Endothelial cell of umbilical vein (primary cell): ENCODE measurements at regions not wholly inside any gene's neighbourhood (a gene's known extent, or its start where the extent isn't known, plus 50 kb on each side); places are given as distances from the start of the nearest gene placed in this dataset.

Source experiments
- BruUV-seq: library from RNA; stranded (reverse); fragments of 400-500 nt; replicated peaks from 2 replicates; lab custom pipeline; 2021; lab: Mats Ljungman, UMichigan
- CTCF ChIA-PET: fragments of 300-600, 350-600 bp; sonication (Branson Sonifier 250); formaldehyde crosslinking; loops from one replicate; lab custom pipeline; 2021; ENCODE audit warnings: antibody characterized with exemption, inconsistent platforms; lab: Charles Lee
- POLR2A ChIA-PET: fragments of 300-600, 350-600 bp; sonication (Branson Sonifier 250); formaldehyde crosslinking; loops from one replicate; lab custom pipeline; 2021; ENCODE audit warnings: antibody characterized with exemption, inconsistent platforms; lab: Charles Lee
- DNase-seq: peaks from one replicate; pipeline ENCODE4 v3.0.0-alpha.2; 2011; ENCODE audit warnings: low read depth, low spot score
- FAIRE-seq: peaks from 2 replicates; lab custom pipeline; 2011; peaks lifted over from hg19 to GRCh38; lab: Jason Lieb, UNC
- H2AFZ ChIP-seq: 2 replicates; pipeline ENCODE4 v1.6.0; 2012; ENCODE audit warnings: low read depth, low read length, control low read depth, inconsistent platforms
- H3K27ac ChIP-seq: 2 replicates; pipeline ENCODE4 v1.5.1; 2011; ENCODE audit warnings: low read depth, mild to moderate bottlenecking, control low read depth, low read length, moderate library complexity; ENCODE audit not compliant: insufficient read depth
- H3K27me3 ChIP-seq, 2 experiments: 2 replicates each; pipeline versions ENCODE4 v1.6.0 to v1.6.1; 2011; ENCODE audit warnings: low read length in 2 of 2, mixed read lengths in 1 of 2; ENCODE audit not compliant: control insufficient read depth in 2 of 2, insufficient read depth in 2 of 2
- H3K36me3 ChIP-seq, 2 experiments: 2 replicates in 1 of 2; 3 replicates in 1 of 2; pipeline ENCODE4 v1.5.1; 2011; ENCODE audit warnings: low read length in 2 of 2, mild to moderate bottlenecking in 1 of 2, moderate library complexity in 1 of 2; ENCODE audit not compliant: control insufficient read depth in 2 of 2, insufficient read depth in 2 of 2; ENCODE audit errors: extremely low read depth in 1 of 2
- H3K4me1 ChIP-seq: 3 replicates; pipeline ENCODE4 v1.5.1; 2011; ENCODE audit warnings: mild to moderate bottlenecking, low read length; ENCODE audit not compliant: control insufficient read depth, insufficient read depth; ENCODE audit errors: extremely low read depth
- H3K4me2 ChIP-seq: 2 replicates; pipeline ENCODE4 v1.6.1; 2011; ENCODE audit warnings: low read length, control low read depth, mixed read lengths; ENCODE audit not compliant: insufficient read depth
- H3K4me3 ChIP-seq, 3 experiments: fragments of 200-600 bp in 1 of 3; sonication (generic), shearing (Covaris generic) in 1 of 3; replicated peaks in 1 of 3; 2 replicates each; pipeline ENCODE4 v1.5.1; 2011 to 2016; ENCODE audit warnings: control low read depth in 3 of 3, low read length in 3 of 3, mild to moderate bottlenecking in 2 of 3, inconsistent platforms in 1 of 3, low read depth in 1 of 3, moderate library complexity in 1 of 3; ENCODE audit not compliant: insufficient read depth in 1 of 3
- H3K79me2 ChIP-seq: 2 replicates; pipeline ENCODE4 v1.6.0; 2012; ENCODE audit warnings: low read length, inconsistent platforms; ENCODE audit not compliant: control insufficient read depth, insufficient read depth
- H3K9ac ChIP-seq: replicated peaks from 2 replicates; pipeline ENCODE3; 2011; ENCODE audit warnings: low read length, control low read depth; ENCODE audit not compliant: insufficient read depth; ENCODE audit errors: extremely low read depth
- H3K9me1 ChIP-seq: replicated peaks from 3 replicates; pipeline ENCODE4 v1.6.0; 2011; ENCODE audit warnings: mild to moderate bottlenecking, low read length; ENCODE audit not compliant: control insufficient read depth, insufficient read depth; ENCODE audit errors: extremely low read depth
- H3K9me3 ChIP-seq: replicated peaks from 2 replicates; pipeline ENCODE4 v1.5.1; 2012; ENCODE audit warnings: low read length, inconsistent platforms; ENCODE audit not compliant: control insufficient read depth, insufficient read depth
- H4K20me1 ChIP-seq: replicated peaks from 2 replicates; pipeline ENCODE3; 2011; ENCODE audit warnings: mild to moderate bottlenecking, low read length; ENCODE audit not compliant: control insufficient read depth, insufficient read depth; ENCODE audit errors: extremely low read depth
- EZH2 ChIP-seq: IDR thresholded peaks from 2 replicates; pipeline ENCODE4 v1.6.1; 2012; ENCODE audit warnings: borderline replicate concordance, low read depth, mild to moderate bottlenecking, moderate library complexity, low read length, inconsistent platforms; ENCODE audit not compliant: severe bottlenecking
- FOS ChIP-seq: IDR thresholded peaks from 2 replicates; pipeline ENCODE4 v1.6.1; 2011; ENCODE audit warnings: mild to moderate bottlenecking, low read length, moderate library complexity, borderline replicate concordance; ENCODE audit not compliant: insufficient read depth
- GATA2 ChIP-seq: IDR thresholded peaks from 2 replicates; pipeline ENCODE4 v1.7.0; 2011; ENCODE audit warnings: low read depth, mild to moderate bottlenecking, moderate library complexity, mixed read lengths, low read length; ENCODE audit not compliant: insufficient read length, insufficient read depth
- JUN ChIP-seq: IDR thresholded peaks from 2 replicates; pipeline ENCODE4 v1.6.1; 2011; ENCODE audit warnings: borderline replicate concordance, low read depth; ENCODE audit not compliant: insufficient read length, insufficient read depth
- MAX ChIP-seq: IDR thresholded peaks from 2 replicates; pipeline ENCODE4 v1.6.1; 2011; ENCODE audit not compliant: insufficient read depth, insufficient read length
- MYC ChIP-seq: IDR thresholded peaks from one replicate; pipeline ENCODE4 v1.6.1; 2011; ENCODE audit warnings: mild to moderate bottlenecking, low read depth, low read length
- POLR2A ChIP-seq: IDR thresholded peaks from 2 replicates; pipeline ENCODE4 v1.6.1; 2012; ENCODE audit warnings: low read depth, mild to moderate bottlenecking, control low read depth, low read length
- POLR2AphosphoS5 ChIP-seq: IDR thresholded peaks from 2 replicates; pipeline ENCODE4 v1.6.1; 2012; ENCODE audit warnings: low read depth, mild to moderate bottlenecking, control low read depth, low read length, moderate library complexity; ENCODE audit not compliant: insufficient read depth
- dilution Hi-C: fragments of 300-500 bp; cut with MboI; formaldehyde crosslinking; loops from one replicate; pipeline ENCODE4 v1.15.0; 2019; ENCODE audit warnings: low sequenced_read_pairs; ENCODE audit not compliant: extremely low pct_ligation_motif_present
- intact Hi-C: fragments of 100-400 bp; cut with micrococcal nuclease; formaldehyde crosslinking; loops from one replicate; pipeline ENCODE4 v1.10.0; 2022
- TF ChIP-seq, protein P1 (sequence below), 2 donors: IDR thresholded peaks; 1 replicate in 1 of 2; 2 replicates in 1 of 2; pipeline ENCODE4 v1.5.1; 2011; ENCODE audit warnings: low read length in 2 of 2, mild to moderate bottlenecking in 2 of 2, moderate library complexity in 2 of 2, control low read depth in 1 of 2, inconsistent platforms in 1 of 2, low read depth in 1 of 2; ENCODE audit not compliant: insufficient read depth in 1 of 2; ENCODE audit errors: extremely low read depth in 1 of 2

- no peak for DNase-seq
- no peak overlapping the region for H2AFZ ChIP-seq
- dilution Hi-C loops (no loop called here), intact Hi-C loops (no loop called here)
- H3K27ac ChIP-seq: no peak overlapping the region
- TF ChIP-seq POLR2AphosphoS5: no peak
- no peak for TF ChIP-seq EZH2
- TF ChIP-seq GATA2: no peak
- TF ChIP-seq, protein P1, sequence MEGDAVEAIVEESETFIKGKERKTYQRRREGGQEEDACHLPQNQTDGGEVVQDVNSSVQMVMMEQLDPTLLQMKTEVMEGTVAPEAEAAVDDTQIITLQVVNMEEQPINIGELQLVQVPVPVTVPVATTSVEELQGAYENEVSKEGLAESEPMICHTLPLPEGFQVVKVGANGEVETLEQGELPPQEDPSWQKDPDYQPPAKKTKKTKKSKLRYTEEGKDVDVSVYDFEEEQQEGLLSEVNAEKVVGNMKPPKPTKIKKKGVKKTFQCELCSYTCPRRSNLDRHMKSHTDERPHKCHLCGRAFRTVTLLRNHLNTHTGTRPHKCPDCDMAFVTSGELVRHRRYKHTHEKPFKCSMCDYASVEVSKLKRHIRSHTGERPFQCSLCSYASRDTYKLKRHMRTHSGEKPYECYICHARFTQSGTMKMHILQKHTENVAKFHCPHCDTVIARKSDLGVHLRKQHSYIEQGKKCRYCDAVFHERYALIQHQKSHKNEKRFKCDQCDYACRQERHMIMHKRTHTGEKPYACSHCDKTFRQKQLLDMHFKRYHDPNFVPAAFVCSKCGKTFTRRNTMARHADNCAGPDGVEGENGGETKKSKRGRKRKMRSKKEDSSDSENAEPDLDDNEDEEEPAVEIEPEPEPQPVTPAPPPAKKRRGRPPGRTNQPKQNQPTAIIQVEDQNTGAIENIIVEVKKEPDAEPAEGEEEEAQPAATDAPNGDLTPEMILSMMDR (IDR thresholded peaks at IDR 0.05; ENCODE audit: extremely low read depth in 1 of 2, insufficient read depth in 1 of 2, low read depth in 1 of 2, low read length in 2 of 2): no peak
- no peak for TF ChIP-seq FOS
- TF ChIP-seq POLR2A: no peak
- TF ChIP-seq JUN: no peak
- TF ChIP-seq MAX: no peak
- no peak for TF ChIP-seq MYC
- no peak overlapping the region for H3K9ac ChIP-seq
- no peaks in the 10 kb centered on the region for H3K4me1 ChIP-seq
- H3K27me3 ChIP-seq: no peaks in the 10 kb centered on the region
- POLR2A ChIA-PET: no interaction called here
- no peaks in the 10 kb centered on the region for H4K20me1 ChIP-seq
- BruUV-seq: no TSS peak
- H3K4me3 ChIP-seq: no peak overlapping the region
- no peaks in the 10 kb centered on the region for H3K36me3 ChIP-seq
- CTCF ChIA-PET: interaction anchor here (1.2 to 4.3 kb wide), 2 partner anchors 21 to 476 kb away, joined by 4 to 15 read pairs; no protein-coding TSS in a partner anchor
- no peaks in the 10 kb centered on the region for H3K9me3 ChIP-seq
- H3K9me1 ChIP-seq: no peaks in the 10 kb centered on the region
- no peak for FAIRE-seq
- no peaks in the 10 kb centered on the region for H3K79me2 ChIP-seq
- no peak overlapping the region for H3K4me2 ChIP-seq
These were observed 474.2 kb downstream of the GADD45G start for GRCh38 chr9:90078988-90079421.
